T1000 (cell line): ENCODE measurements at regions not wholly inside any gene's neighbourhood (a gene's known extent, or its start where the extent isn't known, plus 50 kb on each side); places are given as distances from the start of the nearest gene placed in this dataset.
"Not testable (repeated sequence)": the region's sequence is repeated elsewhere in the genome, so short reads cannot be mapped to it uniquely, and the experiment has no call there.

Experiments
- DNase-seq: peaks from one replicate; lab custom pipeline; 2025; ENCODE audit warnings: mixed read lengths; lab: John Stamatoyannopoulos, UW

DNA sequence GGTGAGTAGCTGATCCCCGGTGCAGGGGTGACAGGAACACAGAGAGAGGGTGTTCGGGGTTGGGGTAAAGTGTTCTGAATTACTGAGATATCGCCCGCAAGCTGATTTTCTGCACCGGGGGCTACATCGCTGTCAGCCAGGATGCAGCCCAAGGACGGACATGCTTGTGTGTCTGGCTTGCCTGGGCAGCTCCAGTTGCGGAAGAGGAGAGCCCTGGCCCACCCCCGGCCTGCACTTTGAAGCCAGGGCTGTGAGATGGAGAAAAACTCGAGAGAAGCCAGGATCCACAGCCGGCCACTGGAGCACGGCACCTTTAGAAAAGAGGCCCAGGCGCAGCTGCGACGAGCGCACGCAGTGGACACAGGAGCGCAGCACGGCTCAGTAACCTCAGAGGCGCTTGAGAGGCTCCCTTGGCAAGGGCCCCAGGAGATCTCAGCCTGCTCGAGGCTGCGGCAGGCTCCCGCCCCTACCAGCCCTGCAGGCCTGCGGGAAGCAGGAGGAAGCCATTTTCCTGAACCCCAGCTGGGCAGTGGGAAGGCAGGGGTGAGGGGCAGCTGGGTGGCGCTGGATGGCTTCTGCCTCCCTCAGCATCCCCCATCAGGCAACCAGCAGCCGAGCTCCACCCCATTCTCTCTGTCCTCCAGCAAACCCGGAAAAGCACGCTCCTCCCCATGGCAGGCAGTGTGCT lies 59.2 kb downstream of the C9orf50 start:
- DNase-seq, result no peak

DNA sequence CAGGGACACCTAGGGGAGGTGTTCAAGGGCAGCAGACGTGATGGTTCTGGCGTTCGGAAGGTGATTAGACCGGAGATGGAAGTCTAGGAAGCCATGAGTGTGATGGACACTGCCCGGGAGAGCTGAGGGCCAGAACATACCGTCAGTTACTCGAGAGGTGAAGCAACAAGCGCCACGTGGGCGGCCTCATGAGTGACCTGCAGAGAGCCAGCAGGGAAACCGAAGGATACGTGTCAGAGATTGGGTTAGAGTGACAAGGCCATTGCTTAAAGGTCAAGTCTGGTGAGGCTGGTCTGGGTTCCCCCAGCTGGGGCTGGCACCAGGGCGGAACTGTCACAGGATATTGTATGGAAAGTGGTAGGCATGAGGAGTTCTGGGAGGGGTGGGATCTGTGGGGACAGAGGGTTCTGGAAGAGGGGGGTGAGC lies 60.0 kb downstream of the C9orf50 start:
- no peak for DNase-seq

DNA sequence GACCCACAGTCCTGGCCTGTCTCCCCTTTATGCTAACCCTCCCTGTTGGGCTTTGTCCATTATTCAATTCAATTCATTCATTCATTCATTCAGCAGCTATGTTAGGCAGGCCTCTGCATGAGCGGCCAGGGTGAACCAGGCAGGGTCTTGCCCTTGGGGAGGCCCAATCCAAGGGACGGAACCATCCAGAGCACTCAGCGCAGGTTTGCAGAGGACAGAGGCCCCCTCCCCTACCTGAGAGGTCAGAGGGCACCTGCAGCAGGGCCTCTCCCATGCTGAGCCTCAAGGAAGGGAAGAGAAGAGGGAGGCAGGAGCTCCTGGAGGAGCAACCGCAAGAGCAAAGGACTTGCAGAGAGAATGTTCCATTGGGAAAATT lies 61.4 kb downstream of the C9orf50 start:
- no peak for DNase-seq

DNA sequence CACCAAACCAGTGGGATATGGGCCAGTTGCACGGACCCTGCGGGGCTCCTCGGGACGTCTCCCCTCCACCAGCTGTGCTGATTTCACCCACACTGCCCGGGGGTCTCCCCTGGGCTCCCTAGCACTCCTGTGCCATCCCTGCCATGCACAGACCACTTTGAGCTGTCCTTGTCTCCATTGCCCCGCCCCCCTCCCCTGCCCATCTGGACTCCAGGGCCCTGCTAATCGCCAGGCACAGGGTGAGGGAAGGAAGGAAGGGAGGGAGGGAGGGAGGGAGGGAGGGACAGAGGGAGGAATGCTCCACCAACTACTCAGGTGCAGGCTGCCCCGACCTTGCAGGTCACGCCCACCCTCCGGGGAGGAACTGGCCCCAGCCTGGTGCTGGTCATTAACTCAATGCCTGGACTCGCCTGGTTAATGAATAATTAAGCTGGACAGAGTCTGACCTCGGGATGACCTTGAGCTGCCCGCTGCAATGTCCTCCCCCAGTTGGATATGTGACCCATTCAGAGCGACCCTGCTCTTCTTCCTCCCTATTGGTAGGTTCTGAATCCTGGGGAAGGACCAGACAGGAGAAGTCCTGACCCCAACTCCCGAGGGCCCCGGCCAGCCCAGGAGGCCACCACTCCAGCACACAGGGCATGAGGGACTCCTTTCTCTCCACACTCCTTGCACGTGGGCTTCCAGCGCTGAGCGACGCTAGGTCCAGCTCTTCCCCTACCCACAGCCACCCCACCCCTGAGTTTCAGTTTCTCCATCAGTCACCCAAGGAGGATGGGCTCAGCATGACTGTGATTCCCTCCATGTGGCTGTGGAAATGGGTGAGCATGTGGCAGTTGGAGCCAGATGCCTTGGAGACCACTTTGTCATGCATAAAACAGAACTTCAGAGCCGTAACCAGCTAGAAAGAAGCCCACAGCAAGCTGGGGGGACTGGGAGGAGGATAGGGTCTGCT lies 62.1 kb downstream of the C9orf50 start:
- DNase-seq, result no peak

DNA sequence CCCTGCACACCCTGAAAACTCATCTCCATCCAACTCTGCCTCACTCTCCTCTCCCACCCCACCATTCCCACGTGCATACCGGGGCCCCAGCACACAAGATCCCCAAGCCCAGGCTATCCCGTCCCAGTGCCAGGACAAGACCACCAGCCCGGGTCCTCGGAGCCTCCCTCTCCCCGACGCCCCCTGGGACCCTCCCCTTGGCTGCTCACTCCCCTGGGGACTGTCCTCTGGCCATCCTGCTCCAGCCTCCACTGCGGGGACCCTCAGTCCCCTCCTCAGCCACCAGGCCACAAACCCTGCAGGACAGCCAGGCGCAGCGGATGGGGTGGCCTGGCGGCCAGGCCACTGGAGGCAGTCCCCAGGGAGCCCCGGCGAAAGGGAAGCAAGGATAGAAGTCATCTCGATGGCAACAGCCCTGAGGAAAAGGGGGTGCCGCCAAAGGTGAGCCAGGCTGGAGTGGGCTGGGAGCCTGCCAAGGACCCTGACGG lies 62.8 kb downstream of the C9orf50 start:
- no peak for DNase-seq

DNA sequence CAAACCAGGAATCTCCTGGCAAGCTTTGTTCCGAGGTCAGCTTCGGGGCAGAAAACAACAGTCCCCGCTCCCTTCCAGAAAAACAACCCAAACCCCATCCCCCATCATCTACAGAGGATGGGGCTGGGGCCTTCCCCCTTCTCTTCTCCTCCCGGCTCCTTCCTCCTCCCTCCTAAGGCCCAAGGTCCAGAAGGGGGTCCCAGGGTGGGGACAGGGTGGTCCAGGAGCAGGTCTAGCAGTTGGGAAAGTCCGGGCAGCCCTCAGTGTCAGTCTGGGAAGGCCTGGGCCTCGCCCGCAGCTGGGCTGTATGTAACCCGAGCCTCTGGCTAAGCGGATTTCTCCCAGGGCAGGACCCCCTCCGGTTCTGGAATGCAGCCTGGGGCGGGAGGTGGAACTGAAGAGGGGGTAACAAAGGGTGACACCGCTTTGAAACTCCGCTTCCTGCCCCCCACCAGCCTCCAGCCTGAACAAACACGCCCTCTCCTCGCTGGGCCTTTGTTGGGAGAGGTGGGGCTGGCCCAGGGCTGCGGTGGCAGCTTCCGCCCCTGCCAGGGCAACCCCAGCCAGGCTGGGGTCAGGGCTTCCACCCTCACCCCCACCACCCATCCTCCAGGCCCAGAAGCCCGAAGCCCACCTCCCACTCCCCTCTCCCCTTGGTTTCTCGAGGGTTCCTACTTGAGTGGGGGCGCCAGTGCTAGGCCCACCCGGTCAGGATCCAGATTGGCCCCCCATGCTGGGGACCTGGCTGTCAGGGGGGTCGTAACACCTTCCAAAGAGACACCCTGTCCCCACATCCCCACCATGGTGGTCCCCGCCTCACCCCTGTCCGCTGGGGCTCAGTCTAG lies 63.5 kb downstream of the C9orf50 start:
- DNase-seq, result peak; percentile 80

DNA sequence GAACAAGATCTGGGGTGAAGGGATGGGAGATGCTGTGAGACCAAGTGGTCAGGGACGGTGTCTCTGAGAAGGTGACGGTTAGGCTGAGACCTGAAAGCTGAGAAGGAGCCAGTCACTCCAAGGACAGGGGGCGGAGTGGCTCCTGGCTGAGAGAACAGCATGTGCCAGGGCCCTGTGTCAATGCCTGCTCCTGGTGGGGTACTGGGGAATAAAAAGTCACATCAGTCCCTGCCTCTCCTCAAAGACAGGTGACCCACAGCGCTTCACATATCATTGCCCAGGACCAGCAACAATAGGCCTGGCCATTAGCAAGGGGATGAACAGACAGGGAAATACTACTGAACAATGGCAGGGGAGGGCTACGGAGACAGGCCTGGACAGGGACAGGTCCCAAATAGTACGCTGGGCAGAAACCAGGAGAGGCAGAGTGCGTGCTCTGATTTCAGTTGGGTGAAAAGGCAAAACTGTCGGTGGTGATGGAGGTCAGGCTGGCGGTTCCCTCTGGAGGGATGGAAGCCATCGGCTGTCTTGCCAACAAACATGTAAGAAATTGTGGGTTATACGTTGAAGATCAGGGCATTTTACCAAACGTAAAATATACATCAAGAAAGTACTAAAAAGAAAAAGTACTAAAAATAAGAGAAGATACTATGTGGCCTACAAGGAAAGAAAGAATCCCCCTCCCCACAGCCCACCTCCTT lies 64.3 kb downstream of the C9orf50 start:
- DNase-seq, result no peak

DNA sequence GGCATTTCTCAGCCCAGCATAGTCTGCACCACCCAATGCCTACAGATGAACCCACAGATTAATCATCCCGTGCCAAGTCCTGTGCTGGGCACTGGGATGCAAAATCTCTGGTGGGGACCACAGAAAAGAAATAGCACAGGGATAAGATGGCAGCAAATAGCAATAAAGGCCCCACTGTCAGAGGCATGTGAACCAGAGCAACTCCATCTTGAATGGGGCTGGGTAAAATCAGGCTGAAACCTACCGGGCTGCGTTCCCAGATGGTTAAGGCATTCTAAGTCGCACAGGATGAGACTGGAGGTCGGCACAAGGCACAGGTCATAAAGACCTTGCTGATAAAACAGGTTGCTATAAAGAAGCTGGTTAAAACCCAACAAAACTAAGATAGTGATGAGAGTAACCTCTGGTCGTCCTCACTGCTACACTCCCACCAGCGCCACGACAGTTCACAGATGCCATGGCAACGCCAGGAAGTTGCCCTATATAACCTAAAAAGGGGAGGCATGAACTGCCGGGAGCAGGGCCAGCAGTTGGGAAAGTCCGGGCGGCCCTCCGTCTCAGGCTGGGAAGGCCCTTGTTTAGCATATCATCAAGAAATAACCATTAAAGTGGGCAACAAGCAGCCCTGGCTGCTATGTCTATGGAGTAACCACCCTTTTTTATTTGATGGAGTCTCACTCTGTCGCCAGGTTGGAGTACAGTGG lies 65.2 kb downstream of the C9orf50 start:
- no peak for DNase-seq

DNA sequence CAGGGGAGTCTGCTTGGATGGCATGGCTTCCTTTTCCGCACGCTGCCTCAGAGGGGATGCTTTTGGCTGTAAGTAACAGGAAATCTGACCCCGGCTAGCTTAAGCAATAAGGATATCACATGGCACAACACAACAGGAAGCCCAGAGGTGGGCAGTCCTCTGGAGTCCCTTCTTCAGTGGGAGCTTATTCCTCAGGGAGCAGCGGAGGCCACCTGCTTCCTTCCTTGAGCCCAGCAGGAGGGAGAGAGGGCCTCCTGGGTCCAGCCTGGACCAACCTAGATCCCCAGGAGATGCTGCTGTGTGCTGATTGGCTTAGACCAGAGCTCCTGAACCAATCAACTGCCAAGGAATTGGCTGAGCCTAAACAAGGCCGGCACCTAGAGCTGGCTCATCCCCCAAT lies 66.3 kb downstream of the C9orf50 start:
- DNase-seq, result no peak

DNA sequence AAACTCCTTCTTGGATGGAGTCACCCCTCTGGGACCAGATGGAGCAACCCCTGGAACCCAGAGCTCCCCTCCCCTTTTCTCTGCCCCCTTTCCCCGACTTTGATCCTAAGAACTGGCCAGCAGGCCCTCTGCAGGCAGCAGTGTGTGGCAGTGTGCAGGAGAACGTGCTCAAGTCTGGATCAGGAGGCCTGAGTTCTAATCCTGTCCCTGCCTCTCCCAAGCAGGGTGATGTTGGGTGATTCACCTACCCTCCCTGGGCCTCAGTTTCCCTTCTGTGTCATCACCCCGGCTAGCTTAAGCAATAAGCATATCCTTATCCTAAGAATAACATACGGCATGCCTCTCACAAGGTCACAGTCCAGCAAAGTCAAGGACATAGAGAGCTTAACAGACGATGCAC lies 67.6 kb downstream of the C9orf50 start:
- no peak for DNase-seq

DNA sequence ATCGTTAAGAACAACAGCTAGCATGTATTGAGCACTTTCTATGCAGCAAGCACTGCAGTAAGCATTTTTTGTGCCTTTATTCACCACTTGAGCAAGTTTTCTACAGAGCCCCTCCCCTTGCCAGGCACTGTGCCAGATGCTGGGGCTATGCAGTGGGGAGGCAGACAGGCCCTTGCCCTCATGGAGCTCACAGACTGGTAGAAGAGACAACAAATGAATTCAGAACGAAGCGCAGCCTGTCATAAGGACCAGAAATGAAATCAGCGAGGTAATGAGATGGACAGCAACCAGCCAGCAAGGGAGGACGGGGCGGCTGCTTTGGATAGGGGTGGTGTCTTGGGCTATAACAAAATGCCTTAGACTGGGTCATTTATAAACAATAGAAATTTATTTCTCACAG lies 68.8 kb downstream of the C9orf50 start:
- DNase-seq, result no peak

DNA sequence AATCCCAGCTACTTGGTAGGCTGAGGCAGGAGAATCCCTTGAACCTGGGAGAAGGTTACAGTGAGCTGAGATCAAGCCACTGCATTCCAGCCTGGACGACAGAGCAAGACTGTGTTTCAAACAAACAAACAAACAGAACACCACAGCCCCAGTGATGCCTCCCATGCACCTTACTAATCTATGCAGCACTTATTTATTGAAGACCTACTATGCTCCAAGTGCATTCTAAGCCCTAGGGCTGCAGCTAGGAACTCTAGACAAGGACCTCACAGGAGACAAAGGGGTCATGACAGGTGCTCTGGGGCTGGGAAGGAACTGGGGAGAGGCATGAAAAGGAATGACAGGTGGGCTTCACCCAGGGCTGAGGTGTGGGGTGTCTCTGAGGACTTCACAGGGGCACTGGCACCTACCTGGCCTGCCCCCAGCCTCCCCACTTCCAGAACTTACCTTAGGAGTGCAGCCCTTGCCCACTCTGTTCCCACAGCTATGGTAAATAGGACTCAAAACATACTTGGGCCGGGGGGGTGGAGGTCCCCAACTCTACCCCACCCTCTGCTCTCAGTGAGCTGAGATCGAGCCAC lies 69.4 kb downstream of the C9orf50 start:
- no peak for DNase-seq

DNA sequence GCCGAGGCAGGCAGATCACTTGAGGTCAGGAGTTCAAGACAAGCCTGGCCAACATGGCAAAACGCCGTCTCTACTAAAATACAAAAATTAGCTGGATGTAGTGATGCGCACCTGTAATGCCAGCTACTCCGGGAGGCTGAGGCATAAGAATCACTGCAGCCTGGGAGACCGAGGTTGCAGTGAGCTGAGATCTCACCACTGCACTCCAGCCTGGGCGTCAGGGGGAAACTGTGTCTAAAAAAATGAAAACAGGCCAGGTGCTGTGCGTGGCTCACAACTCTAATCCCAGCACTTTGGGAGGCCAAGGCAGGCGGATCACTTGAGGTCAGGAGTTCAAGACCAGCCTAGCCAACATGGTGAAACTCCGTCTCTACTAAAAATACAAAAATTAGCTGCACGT lies 69.9 kb downstream of the C9orf50 start:
- DNase-seq, result not testable (repeated sequence)

DNA sequence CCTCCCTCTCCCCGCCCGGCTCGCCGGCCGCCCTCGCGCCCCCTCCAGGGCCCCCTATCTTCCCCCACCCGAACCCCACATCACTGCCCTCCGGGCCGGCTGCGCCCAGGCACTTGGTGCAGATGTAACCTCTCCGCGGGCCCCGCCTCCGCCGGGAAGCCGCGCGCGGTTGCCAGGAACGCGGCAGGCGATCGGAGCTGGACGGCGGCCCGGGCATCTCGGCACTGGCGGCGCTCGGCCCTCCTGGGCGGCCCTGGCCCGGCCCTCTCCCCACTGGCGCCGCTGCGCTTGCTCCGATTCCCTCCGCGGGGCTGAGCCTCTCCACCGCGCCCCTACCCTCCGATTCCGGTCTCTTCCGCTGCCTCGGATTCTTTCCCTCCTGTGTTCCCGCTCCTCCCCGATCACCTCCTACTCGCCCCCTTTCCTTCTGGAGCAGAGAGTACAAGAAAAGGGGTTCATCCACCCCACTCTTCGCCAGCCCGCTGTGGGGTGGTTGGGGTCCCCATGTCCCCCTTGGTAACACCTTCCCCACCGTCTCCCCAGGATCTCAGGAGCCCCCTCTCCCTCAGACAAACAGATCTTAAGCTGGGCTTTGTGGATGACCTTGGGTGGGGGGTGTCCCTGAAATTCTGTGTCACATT lies 70.6 kb downstream of the C9orf50 start:
- peak; percentile 33 for DNase-seq

DNA sequence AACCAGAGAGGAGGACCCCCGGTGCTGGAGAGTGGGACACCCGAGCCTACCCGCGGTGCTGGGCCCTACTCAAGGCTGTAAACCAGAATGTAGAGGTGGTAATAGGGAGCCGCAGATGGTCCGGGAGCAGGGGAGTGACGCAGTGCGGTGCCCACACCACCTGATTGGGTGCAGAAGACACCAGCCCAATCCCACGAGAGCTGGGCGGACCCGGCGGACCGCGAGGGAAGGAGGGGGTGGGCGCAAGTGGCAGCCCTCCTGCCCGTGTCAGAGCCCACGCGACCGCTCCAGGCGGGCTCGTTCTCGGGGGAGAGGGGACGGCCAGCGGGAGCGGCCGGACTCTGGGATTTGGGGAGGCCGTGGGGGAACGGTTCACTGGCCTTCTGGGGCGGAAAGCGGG lies 71.2 kb downstream of the C9orf50 start:
- DNase-seq, result no peak

DNA sequence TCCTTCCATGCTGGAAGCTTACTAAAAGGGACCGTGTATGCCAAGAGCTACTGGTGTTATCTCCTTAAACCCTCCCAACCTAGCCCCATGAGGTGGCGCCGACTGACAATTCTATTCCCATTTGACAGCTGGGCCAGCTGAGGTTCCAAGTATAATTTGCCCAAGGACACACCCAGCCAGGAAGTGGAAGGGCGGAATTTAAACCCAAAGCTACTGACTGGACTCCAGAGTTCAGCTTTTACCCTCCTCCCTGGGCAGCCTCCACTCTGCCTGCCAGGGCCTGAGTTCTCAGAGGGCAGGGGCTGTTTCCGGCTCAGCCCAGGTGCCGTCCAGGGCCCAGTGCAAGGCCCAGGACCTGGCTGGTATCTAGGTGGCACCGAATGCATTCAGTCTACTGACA lies 71.8 kb downstream of the C9orf50 start:
- DNase-seq, result no peak

DNA sequence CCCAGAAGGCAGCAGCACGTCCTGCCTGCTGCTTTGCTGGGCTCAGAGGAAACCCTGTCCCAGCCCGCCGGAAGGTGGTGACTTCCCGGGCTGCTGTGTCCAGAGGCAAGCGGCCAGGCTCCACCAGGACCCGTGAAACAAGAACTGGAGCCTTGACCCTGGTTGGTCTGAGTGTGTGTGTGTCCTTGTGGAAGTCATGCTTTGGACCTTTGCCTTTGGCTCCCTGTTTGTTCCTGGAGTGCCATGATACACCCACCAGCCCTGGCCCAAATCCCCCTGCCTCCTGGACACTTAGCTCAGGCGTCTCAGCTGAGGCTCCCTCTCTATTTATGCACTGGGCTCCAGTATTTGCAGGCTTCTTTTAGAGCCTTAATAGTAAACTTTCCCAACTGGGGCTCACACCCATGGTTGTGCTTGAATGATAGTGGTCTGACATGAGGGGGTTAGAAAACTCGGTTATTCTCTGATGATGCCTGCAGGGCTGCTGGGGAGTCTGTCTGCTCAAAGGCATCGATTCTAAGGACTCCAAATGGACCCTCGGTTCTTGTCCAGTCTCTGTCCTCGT lies 72.2 kb downstream of the C9orf50 start:
- no peak for DNase-seq

DNA sequence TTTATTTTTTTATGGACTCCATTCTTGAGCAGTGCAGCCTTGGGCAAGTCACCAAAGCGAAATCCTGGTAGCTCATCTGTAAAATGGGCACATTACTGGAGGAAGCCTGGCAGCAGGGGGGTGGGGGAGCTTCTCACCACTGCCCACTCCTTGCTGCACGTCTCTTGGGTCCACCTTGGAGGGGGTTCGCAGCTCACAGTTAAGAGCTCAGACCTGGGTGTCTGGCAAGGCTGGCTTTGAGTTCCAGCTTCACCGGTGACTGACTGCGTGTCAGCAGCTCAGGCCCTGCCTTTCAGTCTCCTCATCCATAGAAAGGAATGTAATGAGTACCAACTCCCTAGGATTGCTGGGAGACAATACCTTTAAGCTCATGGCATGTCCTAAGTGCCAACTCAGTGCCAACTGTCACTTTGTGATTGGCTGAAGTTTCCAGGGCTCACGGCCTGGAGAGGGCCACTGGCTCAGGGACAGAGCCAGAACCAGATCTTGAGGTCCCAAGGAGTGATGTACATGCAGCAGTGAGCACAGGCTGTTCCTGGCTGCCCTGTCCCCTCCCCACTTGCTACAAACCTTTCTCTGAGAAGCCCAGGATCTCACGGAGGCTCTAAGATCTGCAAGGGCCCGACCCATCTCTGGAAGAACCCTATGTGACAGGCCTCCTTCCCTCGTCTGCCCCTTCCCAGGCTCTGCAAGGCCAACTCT lies 72.9 kb downstream of the C9orf50 start:
- no peak for DNase-seq

DNA sequence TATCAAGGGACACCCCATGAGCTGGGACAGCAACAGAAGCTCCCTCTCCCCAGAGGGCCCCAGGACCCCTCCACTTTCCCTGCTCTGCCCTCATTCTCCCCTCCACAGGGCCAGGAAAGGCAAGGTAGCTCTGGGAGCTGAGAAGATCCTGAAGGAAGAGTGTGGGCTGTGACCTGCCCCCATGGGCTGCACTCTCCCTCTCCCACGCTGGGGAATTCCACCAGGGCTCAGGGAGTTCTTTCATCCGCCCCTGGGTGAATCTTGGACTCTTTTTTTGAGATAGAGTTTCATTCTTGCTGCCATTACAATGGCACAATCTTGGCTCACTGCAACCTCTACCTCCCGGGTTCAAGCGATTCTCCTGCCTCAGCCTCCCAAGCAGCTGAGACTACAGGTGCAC lies 73.8 kb downstream of the C9orf50 start:
- DNase-seq, result no peak
